ENCODE measurements at regions not wholly inside any gene's neighbourhood (a gene's known extent, or its start where the extent isn't known, plus 50 kb on each side); places are given as distances from the start of the nearest gene placed in this dataset.

- no peak for DNase-seq (ENCODE audit: extremely low spot score)
Observed at GRCh38 chr5:66413931-66414330, 182.3 kb upstream of the MAST4 start.

GRCh38 chr5:66415208-66415607 is 181.0 kb upstream of the MAST4 start:
- H3K4me1 ChIP-seq, result peaks cover 0 to 4% (median 0%) of the 10 kb centered on the region in 4 donors
- no peak for DNase-seq (ENCODE audit: extremely low spot score)
- no peak overlapping the region for H3K4me3 ChIP-seq
- H3K9me3 ChIP-seq, result peaks cover 0 to 4% (median 0%) of the 10 kb centered on the region in 4 donors
- TF ChIP-seq POLR2AphosphoS5 (IDR thresholded peaks at IDR 0.05), result no peak
- no peak for TF ChIP-seq EP300 (IDR thresholded peaks at IDR 0.05)
- TF ChIP-seq POLR2A (IDR thresholded peaks at IDR 0.05; ENCODE audit: low read depth), result no peak
- TF ChIP-seq, protein P1, sequence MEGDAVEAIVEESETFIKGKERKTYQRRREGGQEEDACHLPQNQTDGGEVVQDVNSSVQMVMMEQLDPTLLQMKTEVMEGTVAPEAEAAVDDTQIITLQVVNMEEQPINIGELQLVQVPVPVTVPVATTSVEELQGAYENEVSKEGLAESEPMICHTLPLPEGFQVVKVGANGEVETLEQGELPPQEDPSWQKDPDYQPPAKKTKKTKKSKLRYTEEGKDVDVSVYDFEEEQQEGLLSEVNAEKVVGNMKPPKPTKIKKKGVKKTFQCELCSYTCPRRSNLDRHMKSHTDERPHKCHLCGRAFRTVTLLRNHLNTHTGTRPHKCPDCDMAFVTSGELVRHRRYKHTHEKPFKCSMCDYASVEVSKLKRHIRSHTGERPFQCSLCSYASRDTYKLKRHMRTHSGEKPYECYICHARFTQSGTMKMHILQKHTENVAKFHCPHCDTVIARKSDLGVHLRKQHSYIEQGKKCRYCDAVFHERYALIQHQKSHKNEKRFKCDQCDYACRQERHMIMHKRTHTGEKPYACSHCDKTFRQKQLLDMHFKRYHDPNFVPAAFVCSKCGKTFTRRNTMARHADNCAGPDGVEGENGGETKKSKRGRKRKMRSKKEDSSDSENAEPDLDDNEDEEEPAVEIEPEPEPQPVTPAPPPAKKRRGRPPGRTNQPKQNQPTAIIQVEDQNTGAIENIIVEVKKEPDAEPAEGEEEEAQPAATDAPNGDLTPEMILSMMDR (IDR thresholded peaks at IDR 0.05), result no peak
- H3K27ac ChIP-seq (replicated peaks in 1 of 4), result no peak overlapping the region
- peaks cover 0 to 3% (median 0%) of the 10 kb centered on the region in 4 donors for H3K36me3 ChIP-seq
- intact Hi-C loops (cut with DNase I), result no loop called here
- H3K27me3 ChIP-seq, result no peaks in the 10 kb centered on the region

More at GRCh38 chr5:66413931-66414330, 182.3 kb upstream of the MAST4 start:
- H3K9me3 ChIP-seq, result peaks cover 0 to 4% (median 0%) of the 10 kb centered on the region in 4 donors
- H3K4me1 ChIP-seq, result peaks cover 0 to 4% (median 0%) of the 10 kb centered on the region in 4 donors
- 69% methylated on average over 1 of the region's 1 CpG for WGBS
- H3K27ac ChIP-seq (replicated peaks in 1 of 4), result no peak overlapping the region
- H3K27me3 ChIP-seq, result no peaks in the 10 kb centered on the region
- peaks cover 0 to 8% (median 0%) of the 10 kb centered on the region in 4 donors for H3K36me3 ChIP-seq
- no peak overlapping the region for H3K4me3 ChIP-seq
- TF ChIP-seq, protein P1 (IDR thresholded peaks at IDR 0.05), result no peak
- TF ChIP-seq POLR2A (IDR thresholded peaks at IDR 0.05; ENCODE audit: low read depth), result no peak
- no peak for TF ChIP-seq EP300 (IDR thresholded peaks at IDR 0.05)
- TF ChIP-seq POLR2AphosphoS5 (IDR thresholded peaks at IDR 0.05), result no peak
- intact Hi-C loops (cut with DNase I), result no loop called here

DNA sequence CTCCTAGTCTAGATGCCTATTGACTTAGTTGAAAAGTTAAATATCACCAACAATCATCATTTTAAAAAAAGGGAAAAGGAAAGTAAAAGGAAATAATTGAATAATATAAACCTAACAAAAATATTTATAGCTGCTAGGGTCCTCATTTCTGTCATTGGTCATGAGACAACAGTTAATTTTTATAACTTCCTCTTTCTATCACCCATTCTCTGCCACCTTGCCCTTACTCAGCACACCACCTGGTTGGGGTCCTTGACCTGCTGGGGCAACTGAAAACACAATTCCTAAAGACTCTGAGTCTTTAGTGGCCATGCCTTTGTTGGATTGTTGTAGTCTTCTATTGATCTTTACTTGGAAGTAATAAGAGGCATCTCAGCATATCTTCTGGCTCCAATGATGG is 179.5 kb upstream of the MAST4 start:
- H3K4me1 ChIP-seq, result peaks cover 0 to 4% (median 0%) of the 10 kb centered on the region in 4 donors
- intact Hi-C loops (cut with DNase I), result no loop called here
- TF ChIP-seq POLR2A (IDR thresholded peaks at IDR 0.05; ENCODE audit: low read depth) (no peak), EP300 (IDR thresholded peaks at IDR 0.05) (no peak), POLR2AphosphoS5 (IDR thresholded peaks at IDR 0.05) (no peak)
- TF ChIP-seq, protein P1 (IDR thresholded peaks at IDR 0.05), result no peak
- no peak for DNase-seq (ENCODE audit: extremely low spot score)
- H3K36me3 ChIP-seq, result peaks cover 0 to 3% (median 0%) of the 10 kb centered on the region in 4 donors
- no peak overlapping the region for H3K4me3 ChIP-seq
- no peak overlapping the region for H3K27ac ChIP-seq (replicated peaks in 1 of 4)
- H3K9me3 ChIP-seq, result no peaks in the 10 kb centered on the region
- no peaks in the 10 kb centered on the region for H3K27me3 ChIP-seq

GRCh38 chr5:66417781-66418180 is 178.4 kb upstream of the MAST4 start:
- peaks cover 0 to 4% (median 0%) of the 10 kb centered on the region in 4 donors for H3K4me1 ChIP-seq
- no peak for DNase-seq (ENCODE audit: extremely low spot score)
- intact Hi-C loops (cut with DNase I), result no loop called here
- 37% methylated on average over 2 of the region's 2 CpGs for WGBS
- no peak for TF ChIP-seq POLR2AphosphoS5 (IDR thresholded peaks at IDR 0.05)
- H3K27ac ChIP-seq (replicated peaks in 1 of 4), result no peak overlapping the region
- H3K9me3 ChIP-seq, result peaks cover 0 to 4% (median 0%) of the 10 kb centered on the region in 4 donors
- no peak overlapping the region for H3K4me3 ChIP-seq
- peaks cover 0 to 3% (median 0%) of the 10 kb centered on the region in 4 donors for H3K36me3 ChIP-seq
- H3K27me3 ChIP-seq, result no peaks in the 10 kb centered on the region

DNA sequence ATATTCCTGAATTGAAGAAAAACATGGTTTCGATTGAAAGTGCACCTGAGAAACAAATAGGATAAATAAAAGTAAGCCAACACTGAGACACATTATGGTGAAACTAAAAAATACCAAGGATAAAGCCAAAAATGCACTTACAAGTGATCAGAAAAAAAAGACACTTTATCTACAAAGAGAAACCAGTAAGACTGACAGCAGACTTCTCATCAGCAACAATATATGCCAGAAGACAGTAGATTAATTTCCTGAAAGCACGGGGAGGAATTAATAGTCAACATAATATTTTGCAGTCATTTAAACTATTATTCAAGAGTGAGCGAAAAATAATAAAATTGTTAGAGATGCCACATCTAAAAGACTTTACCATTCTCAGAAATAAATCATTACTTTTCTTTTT is 172.7 kb upstream of the MAST4 start:
- intact Hi-C loops (cut with DNase I), result no loop called here

More for the DNA sequence above, 172.7 kb upstream of the MAST4 start:
- no peak for DNase-seq (ENCODE audit: extremely low spot score)
- Histone ChIP-seq H3K4me1 (peaks cover 0 to 4% (median 0%) of the 10 kb centered on the region in 4 donors), H3K27ac (replicated peaks in 1 of 4) (no peak overlapping the region), H3K4me3 (no peak overlapping the region), H3K9me3 (peaks cover 0 to 9% (median 2%) of the 10 kb centered on the region in 4 donors), H3K36me3 (peaks cover 0 to 11% (median 0%) of the 10 kb centered on the region in 4 donors), H3K27me3 (no peaks in the 10 kb centered on the region)
- 92% methylated on average over 3 of the region's 3 CpGs for WGBS
- TF ChIP-seq POLR2AphosphoS5 (IDR thresholded peaks at IDR 0.05), result no peak
- no peak for TF ChIP-seq POLR2A (IDR thresholded peaks at IDR 0.05; ENCODE audit: low read depth)
- TF ChIP-seq, protein P1 (IDR thresholded peaks at IDR 0.05), result no peak
- no peak for TF ChIP-seq EP300 (IDR thresholded peaks at IDR 0.05)
